ENCODE measurements at regions not wholly inside any gene's neighbourhood (a gene's known extent, or its start where the extent isn't known, plus 50 kb on each side); places are given as distances from the start of the nearest gene placed in this dataset.
"Not testable (repeated sequence)": the region's sequence is repeated elsewhere in the genome, so short reads cannot be mapped to it uniquely, and the experiment has no call there.

- TF ChIP-seq CTCF (IDR thresholded peaks at IDR 0.05); POLR2AphosphoS5 (IDR thresholded peaks at IDR 0.05; ENCODE audit: insufficient read depth in 1 of 2, low read depth in 1 of 2): not testable (repeated sequence)
These were observed 69.3 kb upstream of the NAA35 start for GRCh38 chr9:85871683-85872082.

All from vagina (tissue), 2 donors.